HG02588 (cell line): ENCODE measurements at regions not wholly inside any gene's neighbourhood (a gene's known extent, or its start where the extent isn't known, plus 50 kb on each side); places are given as distances from the start of the nearest gene placed in this dataset.

Source experiments
- ATAC-seq: cut with Tn5 transposase; IDR thresholded peaks from one replicate; pipeline ENCODE4 v1.9.1; 2021; ENCODE audit warnings: mild to moderate bottlenecking, moderate library complexity; ENCODE audit not compliant: unreplicated experiment

DNA sequence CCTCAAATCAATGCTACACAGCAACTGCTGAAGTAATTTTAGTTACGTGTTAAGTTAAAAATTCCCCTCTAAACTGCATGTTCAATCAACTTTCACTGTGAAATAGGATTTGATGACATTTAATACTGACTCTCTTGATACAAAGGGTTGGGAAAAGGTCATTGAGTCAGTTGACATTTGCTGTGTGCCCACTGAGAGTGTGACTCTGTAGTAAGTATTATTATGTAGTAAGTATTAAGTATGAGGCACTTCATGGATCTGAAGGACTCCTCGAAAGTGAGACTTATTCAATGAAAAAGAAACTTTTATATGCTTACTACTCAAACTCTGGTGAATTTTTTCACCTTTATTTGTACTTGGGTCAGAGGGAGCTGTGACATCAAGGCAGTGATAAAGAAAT, 83.1 kb upstream of the S1PR1 start:
- ATAC-seq: no peak

- ATAC-seq: no peak
Observed at GRCh38 chr1:101152633-101153032, 84.2 kb upstream of the S1PR1 start.

GRCh38 chr1:101151286-101151685, 85.5 kb upstream of the S1PR1 start:
- ATAC-seq: no peak

GRCh38 chr1:101150670-101151069, 86.1 kb upstream of the S1PR1 start:
- no peak for ATAC-seq

GRCh38 chr1:101150266-101150665, 86.6 kb upstream of the S1PR1 start:
- no peak for ATAC-seq

DNA sequence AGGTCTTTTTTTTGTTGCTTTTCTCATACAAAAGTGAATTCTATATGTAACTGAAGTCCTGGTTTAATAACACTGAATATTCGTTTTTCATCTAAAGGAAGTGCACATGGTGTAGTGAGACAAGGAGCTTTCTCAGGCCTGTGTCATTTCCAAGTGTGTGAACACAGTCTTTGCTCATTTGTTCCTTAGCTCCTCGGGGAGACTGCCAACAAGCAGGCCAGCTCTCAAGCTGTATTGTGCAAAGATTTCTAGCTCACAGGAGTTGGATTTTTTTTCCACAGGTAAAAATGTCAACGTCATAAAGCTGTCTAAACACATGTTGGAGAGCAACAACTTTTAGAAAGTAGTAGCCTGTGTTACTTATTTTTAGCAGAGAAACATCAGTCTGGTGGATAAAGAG, 87.8 kb upstream of the S1PR1 start:
- ATAC-seq: no peak

- no peak for ATAC-seq
Observed at GRCh38 chr1:101147381-101147780, 89.4 kb upstream of the S1PR1 start.

DNA sequence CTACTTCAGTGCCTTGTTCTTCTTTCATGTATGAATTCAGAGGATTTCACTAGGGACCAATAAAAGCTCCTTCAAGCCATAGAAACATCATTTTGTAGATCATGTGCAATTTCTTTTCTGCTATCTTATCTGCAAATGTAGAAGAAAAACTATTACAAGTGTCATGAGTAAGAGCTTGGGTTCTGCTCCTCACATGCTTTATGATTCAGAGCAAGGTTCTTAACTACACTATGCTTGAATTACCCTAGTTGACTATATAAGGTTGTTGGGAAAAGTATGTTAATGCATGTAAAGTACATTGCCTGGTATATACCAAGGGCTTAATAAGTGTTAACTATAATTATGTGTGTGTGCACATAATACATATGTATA, 91.4 kb upstream of the S1PR1 start:
- ATAC-seq: no peak

- no peak for ATAC-seq
Observed at GRCh38 chr1:101144671-101145448, 92.0 kb upstream of the S1PR1 start.

DNA sequence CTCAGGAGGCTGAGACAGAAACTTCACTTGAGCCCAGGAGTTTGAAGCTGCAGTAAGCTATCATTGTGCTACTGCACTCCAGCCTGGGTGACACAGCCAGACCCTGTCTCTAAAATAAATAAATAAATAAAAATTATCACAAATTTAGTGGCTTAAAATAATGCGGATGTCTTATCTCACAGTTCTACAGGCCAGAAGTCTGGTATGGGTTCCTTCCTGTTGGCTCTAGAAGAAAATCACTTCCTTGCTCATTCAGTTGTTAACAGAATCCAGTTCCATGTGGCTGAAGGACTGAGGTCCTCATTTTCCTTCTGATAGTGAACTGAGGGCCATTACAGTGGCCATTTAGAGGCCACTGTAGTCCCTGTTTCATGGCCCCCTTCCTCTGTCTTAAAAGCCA, 94.6 kb upstream of the S1PR1 start:
- ATAC-seq: no peak

DNA sequence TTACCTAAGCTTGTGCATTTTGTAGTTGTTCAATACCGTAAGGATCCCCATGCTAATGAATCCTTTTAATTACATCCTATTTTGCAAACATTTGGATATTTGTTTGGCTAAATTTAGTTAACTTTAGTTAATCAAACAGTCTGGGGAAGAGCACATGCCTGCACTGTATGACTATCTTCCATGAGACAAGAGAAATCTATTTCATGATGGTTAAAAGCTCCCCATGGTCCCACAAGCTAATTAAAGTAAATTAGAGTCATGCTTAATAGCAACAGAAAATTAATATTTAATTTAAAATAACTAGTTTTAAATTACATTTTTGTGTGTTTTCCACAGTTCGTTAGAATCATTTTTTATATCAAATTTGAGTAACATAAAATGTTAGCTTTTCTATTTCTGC, 95.4 kb upstream of the S1PR1 start:
- no peak for ATAC-seq

DNA sequence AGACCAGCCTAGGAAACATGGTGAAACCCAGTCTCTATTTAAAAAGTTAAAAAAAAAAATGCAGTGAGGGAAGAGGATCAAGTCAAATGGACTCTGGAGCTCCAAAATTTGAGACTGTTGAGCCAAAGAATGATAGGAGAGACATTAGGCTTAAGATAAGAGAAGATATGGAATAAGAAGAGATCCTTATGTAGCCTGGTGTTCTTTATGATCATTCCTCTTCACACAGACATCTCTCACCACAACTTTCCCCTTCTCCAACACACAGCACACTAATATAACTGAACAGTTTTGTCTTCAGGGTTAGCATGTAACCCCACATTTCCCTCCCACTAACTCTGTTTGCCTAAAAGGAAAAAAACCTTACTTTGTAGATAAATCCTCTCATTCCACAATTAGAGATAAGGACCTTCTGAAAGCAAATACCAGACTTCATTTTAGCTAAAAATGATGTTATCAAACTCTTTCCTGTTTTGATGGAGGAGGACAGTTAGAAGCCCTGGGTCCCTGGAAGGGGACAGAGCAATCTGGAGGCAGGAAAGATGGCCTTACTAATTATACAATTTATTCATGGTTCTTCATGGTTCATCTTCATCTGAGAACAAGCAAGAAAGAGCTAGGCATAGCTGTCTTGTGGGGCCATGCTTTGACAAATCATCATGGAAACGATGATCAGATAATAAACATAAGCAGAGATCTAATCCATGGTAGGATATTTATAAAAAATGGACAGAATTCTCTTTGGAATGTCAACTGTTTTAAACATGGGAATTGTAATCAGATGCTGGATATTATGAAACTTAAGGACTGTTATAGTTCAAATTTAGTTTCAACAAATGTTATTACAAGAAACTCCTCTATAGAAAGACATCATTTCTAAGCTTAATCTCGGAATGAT, 96.7 kb upstream of the S1PR1 start:
- ATAC-seq: no peak

DNA sequence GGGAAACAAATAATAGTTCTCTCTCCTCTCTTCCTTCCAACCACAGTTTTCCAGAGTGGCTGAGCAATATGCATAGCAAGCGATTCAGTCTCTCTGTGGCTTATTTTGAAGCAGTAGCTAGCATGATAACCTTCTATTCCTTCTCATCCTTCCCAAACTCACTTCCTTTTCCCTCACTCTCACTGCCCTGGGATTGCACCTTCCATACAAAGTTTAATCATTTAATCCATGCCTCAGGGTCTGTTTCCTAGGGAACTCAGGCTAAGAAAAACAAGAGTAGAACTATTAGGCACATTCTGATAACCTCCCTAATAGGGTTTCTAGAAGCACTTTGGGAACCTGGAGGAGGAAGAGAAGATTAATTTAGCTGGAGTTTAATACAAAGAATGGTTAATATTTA, 97.7 kb upstream of the S1PR1 start:
- ATAC-seq: no peak

GRCh38 chr1:101137144-101138126, 99.4 kb upstream of the S1PR1 start:
- ATAC-seq: no peak

DNA sequence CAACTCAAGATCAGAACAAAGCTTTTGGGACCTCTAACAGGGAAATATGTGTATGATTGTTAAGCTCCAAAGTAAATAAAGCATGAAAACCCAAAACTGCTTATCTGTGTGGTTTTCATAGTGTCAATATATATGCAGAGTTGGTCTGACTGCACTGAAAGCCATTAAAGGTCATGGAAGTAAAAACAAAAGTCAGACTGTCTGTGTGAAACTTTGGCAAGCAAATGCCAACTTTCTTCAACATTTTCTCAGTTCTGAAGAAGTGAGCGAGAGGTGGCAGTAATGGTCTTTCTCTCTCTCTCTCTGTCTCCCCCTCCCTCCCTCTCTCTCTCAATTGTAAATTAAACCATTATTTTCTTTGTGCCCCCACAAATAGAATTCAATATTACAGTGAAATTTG, 100.1 kb upstream of the S1PR1 start:
- ATAC-seq: peak; percentile 66

GRCh38 chr1:101136271-101136670, 100.5 kb upstream of the S1PR1 start:
- ATAC-seq: no peak

- ATAC-seq: no peak
Observed at GRCh38 chr1:101135526-101135925, 101.3 kb upstream of the S1PR1 start.

DNA sequence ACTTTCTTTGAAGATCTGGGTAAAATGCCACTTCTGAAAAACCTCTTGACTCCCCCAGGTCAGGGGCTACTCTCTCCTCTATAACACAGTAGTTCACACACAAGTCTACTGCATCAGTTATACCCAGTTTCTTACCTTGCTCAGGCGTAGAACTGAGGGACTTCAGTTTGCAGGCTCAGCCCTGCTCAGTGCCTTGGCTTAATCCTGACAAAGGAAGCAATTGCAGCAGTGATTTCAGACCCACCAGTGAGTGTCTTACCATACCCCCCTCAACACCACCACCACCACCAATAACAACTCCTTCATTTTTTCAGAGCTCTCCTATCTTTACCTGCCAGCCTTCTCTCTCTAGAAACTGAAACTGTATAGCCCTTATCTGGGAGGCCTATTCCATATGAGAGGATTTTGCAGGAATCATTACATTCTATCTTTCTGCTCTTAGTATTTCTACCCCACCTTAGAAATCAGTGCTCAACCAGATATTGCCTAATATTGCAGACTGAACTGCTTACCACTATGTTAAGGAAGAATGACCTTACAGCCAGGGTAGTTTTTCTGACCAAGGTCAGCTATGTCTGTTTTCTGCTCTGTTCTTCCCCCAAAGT, 105.5 kb upstream of the S1PR1 start:
- no peak for ATAC-seq

DNA sequence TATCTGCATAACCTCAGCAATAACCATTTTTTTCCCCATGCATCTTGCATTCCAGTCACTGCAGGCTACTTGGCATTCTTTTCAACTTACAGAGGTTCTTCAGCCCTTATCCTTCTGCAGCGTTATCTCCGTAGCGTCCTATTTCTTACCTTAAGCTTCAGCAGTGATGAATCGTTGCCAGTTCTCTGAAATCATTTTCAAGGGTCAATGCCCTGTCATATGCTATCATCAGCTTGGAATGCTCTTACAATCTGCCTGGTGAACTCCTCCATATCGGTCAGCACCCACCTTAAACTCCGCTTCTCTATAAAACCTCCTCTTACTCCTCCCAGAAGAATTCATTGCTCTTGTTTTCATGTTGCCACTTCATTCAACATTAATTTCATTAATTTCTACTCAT, 105.1 kb upstream of the DPH5 start:
- no peak for ATAC-seq

GRCh38 chr1:101128846-101129245, 103.3 kb upstream of the DPH5 start:
- no peak for ATAC-seq
